ENCODE measurements at regions not wholly inside any gene's neighbourhood (a gene's known extent, or its start where the extent isn't known, plus 50 kb on each side); places are given as distances from the start of the nearest gene placed in this dataset.

- Histone ChIP-seq H3K4me2 (ENCODE audit: low read depth, low read length, poor library complexity, severe bottlenecking) (no peak overlapping the region), H3K9me2 (replicated peaks; ENCODE audit: low read depth, low read length) (no peaks in the 10 kb centered on the region), H3F3A (ENCODE audit: low read depth) (no peaks in the 10 kb centered on the region), H3K9ac (ENCODE audit: low read depth, low read length, poor library complexity, severe bottlenecking) (no peak overlapping the region), H3K4me1 (ENCODE audit: insufficient read depth, low read length, poor library complexity, severe bottlenecking) (no peaks in the 10 kb centered on the region), H3K4me3 (ENCODE audit: low read length, poor library complexity, severe bottlenecking) (no peak overlapping the region), H3K36me3 (ENCODE audit: insufficient read depth, low read length) (no peaks in the 10 kb centered on the region), H3K79me2 (ENCODE audit: insufficient read depth, low read length) (no peaks in the 10 kb centered on the region), H3K9me3 (ENCODE audit: insufficient read depth, low read depth, low read length) (no peaks in the 10 kb centered on the region), H4K20me1 (ENCODE audit: insufficient read depth, low read length, poor library complexity, severe bottlenecking) (no peaks in the 10 kb centered on the region), H3K27me3 (ENCODE audit: insufficient read depth, low read length, poor library complexity, severe bottlenecking) (no peaks in the 10 kb centered on the region), H2AFZ (ENCODE audit: low read length) (no peak overlapping the region)
- TF ChIP-seq EZH2phosphoT487 (IDR thresholded peaks at IDR 0.05; ENCODE audit: borderline replicate concordance) (no peak), CTCF (conservative IDR thresholded peaks at IDR 0.05; ENCODE audit: low read length) (no peak)
Measured at GRCh38 chr5:174272671-174273070, 227.2 kb downstream of the NSG2 start.

GRCh38 chr5:174273325-174273724, 227.8 kb downstream of the NSG2 start:
- Histone ChIP-seq H3K9me3 (ENCODE audit: insufficient read depth, low read depth, low read length) (no peaks in the 10 kb centered on the region), H3K4me1 (ENCODE audit: insufficient read depth, low read length, poor library complexity, severe bottlenecking) (no peaks in the 10 kb centered on the region), H3K79me2 (ENCODE audit: insufficient read depth, low read length) (no peaks in the 10 kb centered on the region), H3K36me3 (ENCODE audit: insufficient read depth, low read length) (no peaks in the 10 kb centered on the region), H3F3A (ENCODE audit: low read depth) (no peaks in the 10 kb centered on the region), H3K4me2 (ENCODE audit: low read depth, low read length, poor library complexity, severe bottlenecking) (no peak overlapping the region), H2AFZ (ENCODE audit: low read length) (no peak overlapping the region), H3K27me3 (ENCODE audit: insufficient read depth, low read length, poor library complexity, severe bottlenecking) (no peaks in the 10 kb centered on the region), H3K9ac (ENCODE audit: low read depth, low read length, poor library complexity, severe bottlenecking) (no peak overlapping the region), H4K20me1 (ENCODE audit: insufficient read depth, low read length, poor library complexity, severe bottlenecking) (no peaks in the 10 kb centered on the region), H3K4me3 (ENCODE audit: low read length, poor library complexity, severe bottlenecking) (no peak overlapping the region), H3K9me2 (replicated peaks; ENCODE audit: low read depth, low read length) (no peaks in the 10 kb centered on the region)
- TF ChIP-seq CTCF (conservative IDR thresholded peaks at IDR 0.05; ENCODE audit: low read length) (no peak), EZH2phosphoT487 (IDR thresholded peaks at IDR 0.05; ENCODE audit: borderline replicate concordance) (no peak)

- Histone ChIP-seq H4K20me1 (ENCODE audit: insufficient read depth, low read length, poor library complexity, severe bottlenecking) (no peaks in the 10 kb centered on the region), H3K9me2 (replicated peaks; ENCODE audit: low read depth, low read length) (no peaks in the 10 kb centered on the region), H3K9ac (ENCODE audit: low read depth, low read length, poor library complexity, severe bottlenecking) (no peak overlapping the region), H3F3A (ENCODE audit: low read depth) (no peaks in the 10 kb centered on the region), H3K9me3 (ENCODE audit: insufficient read depth, low read depth, low read length) (no peaks in the 10 kb centered on the region), H2AFZ (ENCODE audit: low read length) (no peak overlapping the region), H3K27me3 (ENCODE audit: insufficient read depth, low read length, poor library complexity, severe bottlenecking) (no peaks in the 10 kb centered on the region), H3K79me2 (ENCODE audit: insufficient read depth, low read length) (no peaks in the 10 kb centered on the region), H3K36me3 (ENCODE audit: insufficient read depth, low read length) (no peaks in the 10 kb centered on the region), H3K4me2 (ENCODE audit: low read depth, low read length, poor library complexity, severe bottlenecking) (no peak overlapping the region), H3K4me1 (ENCODE audit: insufficient read depth, low read length, poor library complexity, severe bottlenecking) (no peaks in the 10 kb centered on the region), H3K4me3 (ENCODE audit: low read length, poor library complexity, severe bottlenecking) (no peak overlapping the region)
- TF ChIP-seq CTCF (conservative IDR thresholded peaks at IDR 0.05; ENCODE audit: low read length) (no peak), EZH2phosphoT487 (IDR thresholded peaks at IDR 0.05; ENCODE audit: borderline replicate concordance) (no peak)
Measured at GRCh38 chr5:174275959-174276358, 230.5 kb downstream of the NSG2 start.

Data from Loucy (cell line).